HFF-Myc (cell line): ENCODE measurements at regions not wholly inside any gene's neighbourhood (a gene's known extent, or its start where the extent isn't known, plus 50 kb on each side); places are given as distances from the start of the nearest gene placed in this dataset.
"Not testable (repeated sequence)": the region's sequence is repeated elsewhere in the genome, so short reads cannot be mapped to it uniquely, and the experiment has no call there.

Source experiments
- DNase-seq: peaks from one replicate; pipeline ENCODE4 v3.0.0-alpha.2; 2011; ENCODE audit warnings: low read depth; ENCODE audit errors: extremely low read depth
- H3K4me3 ChIP-seq: replicated peaks from 2 replicates; pipeline ENCODE4 v1.5.1; 2011; ENCODE audit warnings: low read depth, mild to moderate bottlenecking, control low read depth, low read length
- TF ChIP-seq, protein P1 (sequence below): IDR thresholded peaks from 2 replicates; pipeline ENCODE4 v1.5.1; 2012; ENCODE audit warnings: mild to moderate bottlenecking, low read depth, low read length, control low read depth; ENCODE audit errors: missing control alignments

DNA sequence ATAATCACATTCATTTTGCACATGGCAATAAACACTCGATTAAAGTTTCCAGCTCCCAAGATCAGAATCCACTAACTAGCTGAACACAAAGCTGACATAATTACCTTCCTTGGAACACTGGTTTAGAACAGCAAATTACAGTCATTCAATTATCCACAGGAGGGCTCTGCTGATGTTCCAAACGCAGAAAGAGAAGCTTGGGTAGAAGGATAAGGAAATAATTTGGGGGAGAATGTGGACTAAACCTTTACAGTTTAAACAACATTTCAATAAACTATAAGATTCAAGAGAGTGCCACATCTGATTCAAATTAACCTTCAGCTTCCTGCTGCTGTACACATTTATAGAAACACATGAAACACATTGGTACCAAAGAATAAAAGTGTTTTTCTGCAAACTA, 67.8 kb upstream of the ARL4C start:
- no peak overlapping the region for H3K4me3 ChIP-seq
- peak; percentile 84 for DNase-seq
- TF ChIP-seq, protein P1, sequence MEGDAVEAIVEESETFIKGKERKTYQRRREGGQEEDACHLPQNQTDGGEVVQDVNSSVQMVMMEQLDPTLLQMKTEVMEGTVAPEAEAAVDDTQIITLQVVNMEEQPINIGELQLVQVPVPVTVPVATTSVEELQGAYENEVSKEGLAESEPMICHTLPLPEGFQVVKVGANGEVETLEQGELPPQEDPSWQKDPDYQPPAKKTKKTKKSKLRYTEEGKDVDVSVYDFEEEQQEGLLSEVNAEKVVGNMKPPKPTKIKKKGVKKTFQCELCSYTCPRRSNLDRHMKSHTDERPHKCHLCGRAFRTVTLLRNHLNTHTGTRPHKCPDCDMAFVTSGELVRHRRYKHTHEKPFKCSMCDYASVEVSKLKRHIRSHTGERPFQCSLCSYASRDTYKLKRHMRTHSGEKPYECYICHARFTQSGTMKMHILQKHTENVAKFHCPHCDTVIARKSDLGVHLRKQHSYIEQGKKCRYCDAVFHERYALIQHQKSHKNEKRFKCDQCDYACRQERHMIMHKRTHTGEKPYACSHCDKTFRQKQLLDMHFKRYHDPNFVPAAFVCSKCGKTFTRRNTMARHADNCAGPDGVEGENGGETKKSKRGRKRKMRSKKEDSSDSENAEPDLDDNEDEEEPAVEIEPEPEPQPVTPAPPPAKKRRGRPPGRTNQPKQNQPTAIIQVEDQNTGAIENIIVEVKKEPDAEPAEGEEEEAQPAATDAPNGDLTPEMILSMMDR: peak; percentile 49

DNA sequence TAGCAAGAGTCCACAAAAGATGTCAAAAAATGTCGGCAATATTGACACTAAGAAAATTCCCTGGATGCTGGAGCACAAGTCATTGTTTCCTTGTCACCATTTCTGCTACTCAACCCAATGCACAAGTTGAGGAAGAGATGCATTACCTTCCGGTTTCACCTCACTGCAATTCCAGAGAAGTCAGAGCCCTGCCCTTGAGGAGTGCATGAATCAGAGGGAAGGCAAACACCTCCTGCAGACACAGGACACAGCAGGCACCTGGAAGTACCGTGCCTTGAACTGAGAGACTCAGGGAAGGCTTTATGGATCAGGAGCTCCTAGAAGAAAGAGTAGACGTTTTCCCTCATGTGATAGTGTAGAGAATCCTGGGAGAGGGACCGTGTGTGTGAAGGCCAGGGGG, 62.7 kb upstream of the ARL4C start:
- no peak for DNase-seq
- TF ChIP-seq, protein P1: no peak
- no peak overlapping the region for H3K4me3 ChIP-seq

- TF ChIP-seq, protein P1: no peak
- DNase-seq: no peak
- H3K4me3 ChIP-seq: no peak overlapping the region
These were observed 61.8 kb upstream of the ARL4C start for GRCh38 chr2:234558642-234559041.

GRCh38 chr2:234556848-234557573, 60.1 kb upstream of the ARL4C start:
- no peak overlapping the region for H3K4me3 ChIP-seq
- TF ChIP-seq, protein P1: no peak
- no peak for DNase-seq

- no peak for DNase-seq
- H3K4me3 ChIP-seq: no peak overlapping the region
- TF ChIP-seq, protein P1: no peak
These were observed 58.9 kb upstream of the ARL4C start for GRCh38 chr2:234555616-234556249.

DNA sequence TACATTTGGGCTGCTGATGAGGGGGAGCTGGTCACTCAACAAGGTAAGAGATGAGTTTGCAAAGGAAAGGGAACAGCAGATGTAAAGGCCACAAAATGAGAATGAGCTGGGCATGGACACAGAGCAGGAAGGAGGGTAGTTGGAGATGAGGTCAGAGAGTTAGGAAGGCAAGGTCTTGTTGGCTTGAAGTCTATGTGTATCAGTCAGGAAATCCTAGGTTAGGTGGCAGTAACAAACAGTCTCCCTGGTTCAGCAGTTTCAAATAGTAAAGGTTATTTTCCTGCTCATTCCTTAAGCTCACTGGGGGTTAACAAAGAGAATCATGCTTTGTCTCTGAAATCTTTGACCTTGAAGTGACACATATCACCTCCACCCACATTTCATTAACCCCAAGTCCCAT, 58.3 kb upstream of the ARL4C start:
- no peak overlapping the region for H3K4me3 ChIP-seq
- no peak for DNase-seq
- TF ChIP-seq, protein P1: no peak

- not testable (repeated sequence) for H3K4me3 ChIP-seq, DNase-seq
These were observed 56.3 kb upstream of the ARL4C start for GRCh38 chr2:234553223-234553622.
